GM23338 (cell line): ENCODE measurements at regions not wholly inside any gene's neighbourhood (a gene's known extent, or its start where the extent isn't known, plus 50 kb on each side); places are given as distances from the start of the nearest gene placed in this dataset.

Source experiments
- ATAC-seq: fragments of 200-7000 bp; cut with Tn5 transposase; 3 replicates; pipeline ENCODE4 v1.9.1; 2020
- DNase-seq: peaks from one replicate; pipeline ENCODE4 v3.0.0-alpha.2; 2015; ENCODE audit warnings: low spot score
- H2AFZ ChIP-seq: fragments of 200-600 bp; sonication (generic); 2 replicates; pipeline ENCODE4 v1.8.0; 2016; ENCODE audit warnings: antibody characterized with exemption, mild to moderate bottlenecking, moderate library complexity
- H3F3A ChIP-seq: fragments of 200-600 bp; sonication (generic); replicated peaks from 2 replicates; pipeline ENCODE4 v1.8.0; 2017; ENCODE audit warnings: antibody characterized with exemption, mixed run types, low read depth
- H3K27ac ChIP-seq: fragments of 200-600 bp; sonication (generic); 2 replicates; pipeline ENCODE4 v1.6.1; 2016; ENCODE audit warnings: low read depth
- H3K27me3 ChIP-seq: fragments of 200-600 bp; sonication (generic); 2 replicates; pipeline ENCODE4 v1.8.0; 2016; ENCODE audit warnings: mild to moderate bottlenecking, mixed run types, moderate library complexity; ENCODE audit not compliant: insufficient read depth
- H3K36me3 ChIP-seq: fragments of 200-600 bp; sonication (generic); 2 replicates; pipeline ENCODE4 v1.8.0; 2016; ENCODE audit warnings: mild to moderate bottlenecking; ENCODE audit not compliant: insufficient read depth
- H3K4me1 ChIP-seq: fragments of 200-600 bp; sonication (generic); 2 replicates; pipeline ENCODE4 v1.8.0; 2016; ENCODE audit warnings: mild to moderate bottlenecking, moderate library complexity; ENCODE audit not compliant: insufficient read depth
- H3K4me2 ChIP-seq: fragments of 200-600 bp; sonication (generic); 2 replicates; pipeline ENCODE4 v1.7.1; 2017; ENCODE audit warnings: mixed run types
- H3K4me3 ChIP-seq: fragments of 200-600 bp; sonication (generic); 2 replicates; pipeline ENCODE4 v1.6.1; 2016; ENCODE audit warnings: mixed run types
- H3K79me2 ChIP-seq: fragments of 200-600 bp; sonication (generic); replicated peaks from 2 replicates; pipeline ENCODE4 v1.8.0; 2017; ENCODE audit warnings: mild to moderate bottlenecking; ENCODE audit not compliant: insufficient read depth
- H3K9me2 ChIP-seq: fragments of 200-600 bp; sonication (generic); 2 replicates; pipeline ENCODE4 v1.8.0; 2017; ENCODE audit not compliant: insufficient read depth
- H4K20me1 ChIP-seq: fragments of 200-600 bp; sonication (generic); replicated peaks from 2 replicates; pipeline ENCODE4 v1.8.0; 2017; ENCODE audit warnings: mild to moderate bottlenecking; ENCODE audit not compliant: insufficient read depth
- H3K27ac Mint-ChIP-seq: 2 replicates; pipeline ENCODE4 v1.8.0; 2020; ENCODE audit warnings: inconsistent platforms, mild to moderate bottlenecking, moderate library complexity, mixed read lengths
- H3K27me3 Mint-ChIP-seq: 3 replicates; pipeline ENCODE4 v1.8.0; 2022; ENCODE audit warnings: low read depth, mild to moderate bottlenecking, moderate library complexity, mixed read lengths, inconsistent platforms; ENCODE audit not compliant: insufficient read depth, poor library complexity
- H3K36me3 Mint-ChIP-seq: 3 replicates; pipeline ENCODE4 v1.8.0; 2021; ENCODE audit warnings: low read depth, mild to moderate bottlenecking, inconsistent platforms, moderate library complexity, mixed read lengths
- H3K4me1 Mint-ChIP-seq: 3 replicates; pipeline ENCODE4 v1.8.0; 2020; ENCODE audit warnings: mild to moderate bottlenecking, inconsistent platforms, mixed read lengths
- H3K4me3 Mint-ChIP-seq: 3 replicates; pipeline ENCODE4 v1.8.0; 2021; ENCODE audit warnings: moderate library complexity, mild to moderate bottlenecking, inconsistent platforms, mixed read lengths
- H3K9me3 Mint-ChIP-seq: 3 replicates; pipeline ENCODE4 v1.8.0; 2020; ENCODE audit warnings: moderate library complexity, mild to moderate bottlenecking, inconsistent platforms, mixed read lengths
- CREB1 ChIP-seq: fragments of 250-450 bp; sonication (Bioruptor Pico); IDR thresholded peaks from 2 replicates; pipeline ENCODE4 v1.5.0; 2020; ENCODE audit warnings: low read depth, mild to moderate bottlenecking, moderate library complexity
- EZH2 ChIP-seq: fragments of 200-600 bp; sonication (generic); IDR thresholded peaks from one replicate; pipeline ENCODE4 v1.8.0; 2017; ENCODE audit warnings: antibody characterized with exemption, mild to moderate bottlenecking, low read depth; ENCODE audit not compliant: unreplicated experiment
- EZH2phosphoT487 ChIP-seq: fragments of 200-600 bp; sonication (generic); IDR thresholded peaks from one replicate; pipeline ENCODE4 v1.8.1; 2018; ENCODE audit warnings: antibody characterized with exemption; ENCODE audit not compliant: unreplicated experiment
- JUNB ChIP-seq: IDR thresholded peaks from one replicate; pipeline ENCODE4 v1.6.1; 2016; ENCODE audit warnings: antibody characterized with exemption; ENCODE audit not compliant: unreplicated experiment
- NANOG ChIP-seq: IDR thresholded peaks from 2 replicates; pipeline ENCODE4 v1.6.1; 2016; ENCODE audit warnings: antibody characterized with exemption, borderline replicate concordance
- POLR2AphosphoS5 ChIP-seq: IDR thresholded peaks from 2 replicates; pipeline ENCODE4 v1.6.1; 2016; ENCODE audit warnings: antibody characterized with exemption, low read depth
- STAT1 ChIP-seq: IDR thresholded peaks from one replicate; pipeline ENCODE4 v1.6.1; 2016; ENCODE audit warnings: antibody characterized with exemption; ENCODE audit not compliant: unreplicated experiment
- ZNF114 ChIP-seq: fragments of 250-450 bp; sonication (Bioruptor Pico); IDR thresholded peaks from 2 replicates; pipeline ENCODE4 v1.5.0; 2020; ENCODE audit warnings: mild to moderate bottlenecking, moderate library complexity
- ZNF331 ChIP-seq: fragments of 250-450 bp; sonication (Bioruptor Pico); IDR thresholded peaks from 2 replicates; pipeline ENCODE4 v1.5.0; 2020; ENCODE audit warnings: low read depth, mild to moderate bottlenecking, moderate library complexity
- TF ChIP-seq, protein P1 (sequence below): IDR thresholded peaks from one replicate; pipeline ENCODE4 v1.6.1; 2018; ENCODE audit warnings: antibody characterized with exemption; ENCODE audit not compliant: unreplicated experiment
- TF ChIP-seq, protein P2 (sequence below): fragments of 250-450 bp; sonication (Bioruptor Pico); IDR thresholded peaks from 2 replicates; pipeline ENCODE4 v1.5.0; 2020; ENCODE audit warnings: mild to moderate bottlenecking, moderate library complexity
- TF ChIP-seq, protein P3 (sequence below), 2 experiments: fragments of 200-600 bp in 1 of 2; sonication (generic) in 1 of 2; conservative IDR thresholded peaks; 2 replicates each; pipeline versions ENCODE4 v1.5.1 to v1.6.1; 2016 to 2017; ENCODE audit warnings: antibody characterized with exemption in 2 of 2, low read depth in 2 of 2, mild to moderate bottlenecking in 2 of 2, moderate library complexity in 1 of 2
- TF ChIP-seq, protein P4 (sequence below): IDR thresholded peaks from 2 replicates; pipeline ENCODE4 v1.6.1; 2016; ENCODE audit warnings: antibody characterized with exemption

DNA sequence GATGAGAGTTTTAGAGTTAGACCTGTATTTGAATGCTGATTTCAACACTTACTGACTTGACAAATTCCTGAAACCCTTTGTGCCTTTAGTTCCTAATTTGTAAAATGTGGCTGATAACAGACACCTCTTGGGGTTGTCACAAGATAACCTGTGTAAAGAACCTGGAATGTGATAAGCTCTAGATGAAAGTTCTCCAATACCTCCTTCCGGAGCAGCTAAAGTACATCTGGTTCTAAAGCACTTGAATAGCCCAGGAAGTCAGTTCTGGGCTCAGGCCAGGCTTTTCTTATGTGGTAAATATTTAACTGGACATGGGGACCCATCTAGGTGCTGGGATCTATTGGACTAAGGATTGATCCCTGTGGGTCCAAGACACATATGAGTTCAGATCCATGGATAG, 310.8 kb upstream of the ADAMTSL1 start:
- no peaks in the 10 kb centered on the region for H3K9me2 ChIP-seq
- peaks cover 4% of the 10 kb centered on the region; the same call in 1 of the 2 replicates for H3K4me1 ChIP-seq
- Mint-ChIP-seq H3K27ac (no peak overlapping the region), H3K27me3 (no peaks in the 10 kb centered on the region), H3K9me3 (no peaks in the 10 kb centered on the region), H3K36me3 (no peaks in the 10 kb centered on the region), H3K4me1 (peaks cover 9% of the 10 kb centered on the region), H3K4me3 (no peak overlapping the region)
- no peaks in the 10 kb centered on the region for H3F3A ChIP-seq
- ATAC-seq (no peak), DNase-seq (no peak)
- H2AFZ ChIP-seq, result no peak overlapping the region
- no peak overlapping the region for H3K4me2 ChIP-seq
- no peak overlapping the region for H3K4me3 ChIP-seq
- no peak overlapping the region for H3K27ac ChIP-seq
- no peaks in the 10 kb centered on the region for H3K36me3 ChIP-seq
- no peaks in the 10 kb centered on the region for H4K20me1 ChIP-seq
- no peaks in the 10 kb centered on the region for H3K79me2 ChIP-seq
- TF ChIP-seq, protein P1, sequence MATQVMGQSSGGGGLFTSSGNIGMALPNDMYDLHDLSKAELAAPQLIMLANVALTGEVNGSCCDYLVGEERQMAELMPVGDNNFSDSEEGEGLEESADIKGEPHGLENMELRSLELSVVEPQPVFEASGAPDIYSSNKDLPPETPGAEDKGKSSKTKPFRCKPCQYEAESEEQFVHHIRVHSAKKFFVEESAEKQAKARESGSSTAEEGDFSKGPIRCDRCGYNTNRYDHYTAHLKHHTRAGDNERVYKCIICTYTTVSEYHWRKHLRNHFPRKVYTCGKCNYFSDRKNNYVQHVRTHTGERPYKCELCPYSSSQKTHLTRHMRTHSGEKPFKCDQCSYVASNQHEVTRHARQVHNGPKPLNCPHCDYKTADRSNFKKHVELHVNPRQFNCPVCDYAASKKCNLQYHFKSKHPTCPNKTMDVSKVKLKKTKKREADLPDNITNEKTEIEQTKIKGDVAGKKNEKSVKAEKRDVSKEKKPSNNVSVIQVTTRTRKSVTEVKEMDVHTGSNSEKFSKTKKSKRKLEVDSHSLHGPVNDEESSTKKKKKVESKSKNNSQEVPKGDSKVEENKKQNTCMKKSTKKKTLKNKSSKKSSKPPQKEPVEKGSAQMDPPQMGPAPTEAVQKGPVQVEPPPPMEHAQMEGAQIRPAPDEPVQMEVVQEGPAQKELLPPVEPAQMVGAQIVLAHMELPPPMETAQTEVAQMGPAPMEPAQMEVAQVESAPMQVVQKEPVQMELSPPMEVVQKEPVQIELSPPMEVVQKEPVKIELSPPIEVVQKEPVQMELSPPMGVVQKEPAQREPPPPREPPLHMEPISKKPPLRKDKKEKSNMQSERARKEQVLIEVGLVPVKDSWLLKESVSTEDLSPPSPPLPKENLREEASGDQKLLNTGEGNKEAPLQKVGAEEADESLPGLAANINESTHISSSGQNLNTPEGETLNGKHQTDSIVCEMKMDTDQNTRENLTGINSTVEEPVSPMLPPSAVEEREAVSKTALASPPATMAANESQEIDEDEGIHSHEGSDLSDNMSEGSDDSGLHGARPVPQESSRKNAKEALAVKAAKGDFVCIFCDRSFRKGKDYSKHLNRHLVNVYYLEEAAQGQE, result no peak
- TF ChIP-seq NANOG (no peak), EZH2phosphoT487 (no peak), ZNF331 (CRISPR knock-in tag) (no peak), ZNF114 (CRISPR knock-in tag) (no peak), CREB1 (CRISPR knock-in tag) (no peak), STAT1 (no peak), POLR2AphosphoS5 (no peak), EZH2 (no peak), JUNB (no peak)
- TF ChIP-seq, protein P2, sequence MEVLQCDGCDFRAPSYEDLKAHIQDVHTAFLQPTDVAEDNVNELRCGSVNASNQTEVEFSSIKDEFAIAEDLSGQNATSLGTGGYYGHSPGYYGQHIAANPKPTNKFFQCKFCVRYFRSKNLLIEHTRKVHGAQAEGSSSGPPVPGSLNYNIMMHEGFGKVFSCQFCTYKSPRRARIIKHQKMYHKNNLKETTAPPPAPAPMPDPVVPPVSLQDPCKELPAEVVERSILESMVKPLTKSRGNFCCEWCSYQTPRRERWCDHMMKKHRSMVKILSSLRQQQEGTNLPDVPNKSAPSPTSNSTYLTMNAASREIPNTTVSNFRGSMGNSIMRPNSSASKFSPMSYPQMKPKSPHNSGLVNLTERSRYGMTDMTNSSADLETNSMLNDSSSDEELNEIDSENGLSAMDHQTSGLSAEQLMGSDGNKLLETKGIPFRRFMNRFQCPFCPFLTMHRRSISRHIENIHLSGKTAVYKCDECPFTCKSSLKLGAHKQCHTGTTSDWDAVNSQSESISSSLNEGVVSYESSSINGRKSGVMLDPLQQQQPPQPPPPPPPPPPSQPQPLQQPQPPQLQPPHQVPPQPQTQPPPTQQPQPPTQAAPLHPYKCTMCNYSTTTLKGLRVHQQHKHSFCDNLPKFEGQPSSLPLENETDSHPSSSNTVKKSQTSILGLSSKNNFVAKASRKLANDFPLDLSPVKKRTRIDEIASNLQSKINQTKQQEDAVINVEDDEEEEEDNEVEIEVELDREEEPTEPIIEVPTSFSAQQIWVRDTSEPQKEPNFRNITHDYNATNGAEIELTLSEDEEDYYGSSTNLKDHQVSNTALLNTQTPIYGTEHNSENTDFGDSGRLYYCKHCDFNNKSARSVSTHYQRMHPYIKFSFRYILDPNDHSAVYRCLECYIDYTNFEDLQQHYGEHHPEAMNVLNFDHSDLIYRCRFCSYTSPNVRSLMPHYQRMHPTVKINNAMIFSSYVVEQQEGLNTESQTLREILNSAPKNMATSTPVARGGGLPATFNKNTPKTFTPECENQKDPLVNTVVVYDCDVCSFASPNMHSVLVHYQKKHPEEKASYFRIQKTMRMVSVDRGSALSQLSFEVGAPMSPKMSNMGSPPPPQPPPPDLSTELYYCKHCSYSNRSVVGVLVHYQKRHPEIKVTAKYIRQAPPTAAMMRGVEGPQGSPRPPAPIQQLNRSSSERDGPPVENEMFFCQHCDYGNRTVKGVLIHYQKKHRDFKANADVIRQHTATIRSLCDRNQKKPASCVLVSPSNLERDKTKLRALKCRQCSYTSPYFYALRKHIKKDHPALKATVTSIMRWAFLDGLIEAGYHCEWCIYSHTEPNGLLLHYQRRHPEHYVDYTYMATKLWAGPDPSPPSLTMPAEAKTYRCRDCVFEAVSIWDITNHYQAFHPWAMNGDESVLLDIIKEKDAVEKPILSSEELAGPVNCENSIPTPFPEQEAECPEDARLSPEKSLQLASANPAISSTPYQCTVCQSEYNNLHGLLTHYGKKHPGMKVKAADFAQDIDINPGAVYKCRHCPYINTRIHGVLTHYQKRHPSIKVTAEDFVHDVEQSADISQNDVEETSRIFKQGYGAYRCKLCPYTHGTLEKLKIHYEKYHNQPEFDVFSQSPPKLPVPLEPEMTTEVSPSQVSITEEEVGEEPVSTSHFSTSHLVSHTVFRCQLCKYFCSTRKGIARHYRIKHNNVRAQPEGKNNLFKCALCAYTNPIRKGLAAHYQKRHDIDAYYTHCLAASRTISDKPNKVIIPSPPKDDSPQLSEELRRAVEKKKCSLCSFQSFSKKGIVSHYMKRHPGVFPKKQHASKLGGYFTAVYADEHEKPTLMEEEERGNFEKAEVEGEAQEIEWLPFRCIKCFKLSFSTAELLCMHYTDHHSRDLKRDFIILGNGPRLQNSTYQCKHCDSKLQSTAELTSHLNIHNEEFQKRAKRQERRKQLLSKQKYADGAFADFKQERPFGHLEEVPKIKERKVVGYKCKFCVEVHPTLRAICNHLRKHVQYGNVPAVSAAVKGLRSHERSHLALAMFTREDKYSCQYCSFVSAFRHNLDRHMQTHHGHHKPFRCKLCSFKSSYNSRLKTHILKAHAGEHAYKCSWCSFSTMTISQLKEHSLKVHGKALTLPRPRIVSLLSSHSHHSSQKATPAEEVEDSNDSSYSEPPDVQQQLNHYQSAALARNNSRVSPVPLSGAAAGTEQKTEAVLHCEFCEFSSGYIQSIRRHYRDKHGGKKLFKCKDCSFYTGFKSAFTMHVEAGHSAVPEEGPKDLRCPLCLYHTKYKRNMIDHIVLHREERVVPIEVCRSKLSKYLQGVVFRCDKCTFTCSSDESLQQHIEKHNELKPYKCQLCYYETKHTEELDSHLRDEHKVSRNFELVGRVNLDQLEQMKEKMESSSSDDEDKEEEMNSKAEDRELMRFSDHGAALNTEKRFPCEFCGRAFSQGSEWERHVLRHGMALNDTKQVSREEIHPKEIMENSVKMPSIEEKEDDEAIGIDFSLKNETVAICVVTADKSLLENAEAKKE (CRISPR knock-in tag), result no peak
- TF ChIP-seq, protein P3, sequence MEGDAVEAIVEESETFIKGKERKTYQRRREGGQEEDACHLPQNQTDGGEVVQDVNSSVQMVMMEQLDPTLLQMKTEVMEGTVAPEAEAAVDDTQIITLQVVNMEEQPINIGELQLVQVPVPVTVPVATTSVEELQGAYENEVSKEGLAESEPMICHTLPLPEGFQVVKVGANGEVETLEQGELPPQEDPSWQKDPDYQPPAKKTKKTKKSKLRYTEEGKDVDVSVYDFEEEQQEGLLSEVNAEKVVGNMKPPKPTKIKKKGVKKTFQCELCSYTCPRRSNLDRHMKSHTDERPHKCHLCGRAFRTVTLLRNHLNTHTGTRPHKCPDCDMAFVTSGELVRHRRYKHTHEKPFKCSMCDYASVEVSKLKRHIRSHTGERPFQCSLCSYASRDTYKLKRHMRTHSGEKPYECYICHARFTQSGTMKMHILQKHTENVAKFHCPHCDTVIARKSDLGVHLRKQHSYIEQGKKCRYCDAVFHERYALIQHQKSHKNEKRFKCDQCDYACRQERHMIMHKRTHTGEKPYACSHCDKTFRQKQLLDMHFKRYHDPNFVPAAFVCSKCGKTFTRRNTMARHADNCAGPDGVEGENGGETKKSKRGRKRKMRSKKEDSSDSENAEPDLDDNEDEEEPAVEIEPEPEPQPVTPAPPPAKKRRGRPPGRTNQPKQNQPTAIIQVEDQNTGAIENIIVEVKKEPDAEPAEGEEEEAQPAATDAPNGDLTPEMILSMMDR (conservative IDR thresholded peaks at IDR 0.05; ENCODE audit: low read depth in 2 of 2), result no peak
- TF ChIP-seq, protein P4, sequence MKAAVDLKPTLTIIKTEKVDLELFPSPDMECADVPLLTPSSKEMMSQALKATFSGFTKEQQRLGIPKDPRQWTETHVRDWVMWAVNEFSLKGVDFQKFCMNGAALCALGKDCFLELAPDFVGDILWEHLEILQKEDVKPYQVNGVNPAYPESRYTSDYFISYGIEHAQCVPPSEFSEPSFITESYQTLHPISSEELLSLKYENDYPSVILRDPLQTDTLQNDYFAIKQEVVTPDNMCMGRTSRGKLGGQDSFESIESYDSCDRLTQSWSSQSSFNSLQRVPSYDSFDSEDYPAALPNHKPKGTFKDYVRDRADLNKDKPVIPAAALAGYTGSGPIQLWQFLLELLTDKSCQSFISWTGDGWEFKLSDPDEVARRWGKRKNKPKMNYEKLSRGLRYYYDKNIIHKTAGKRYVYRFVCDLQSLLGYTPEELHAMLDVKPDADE, result no peak
- no peaks in the 10 kb centered on the region for H3K27me3 ChIP-seq
